HCT116 (cell line): ENCODE measurements at regions not wholly inside any gene's neighbourhood (a gene's known extent, or its start where the extent isn't known, plus 50 kb on each side); places are given as distances from the start of the nearest gene placed in this dataset.

Source experiments
- ATAC-seq: fragments of 200-7000 bp; cut with Tn5 transposase; 2 replicates; pipeline ENCODE4 v1.9.1; 2020; ENCODE audit warnings: mild to moderate bottlenecking, moderate library complexity
- BruUV-seq: library from RNA; stranded (reverse); fragments of 400-500 nt; replicated peaks from 2 replicates; lab custom pipeline; 2021; lab: Mats Ljungman, UMichigan
- CTCF ChIA-PET: fragments of 300-600 bp; sonication (Branson Sonifier 250); formaldehyde crosslinking; loops from one replicate; lab custom pipeline; 2021; ENCODE audit warnings: antibody characterized with exemption; lab: Charles Lee
- POLR2A ChIA-PET: fragments of 300-600, 350-600 bp; sonication (Branson Sonifier 250); formaldehyde crosslinking; loops from one replicate; lab custom pipeline; 2021; ENCODE audit warnings: antibody characterized with exemption; lab: Charles Lee
- RAD21 ChIA-PET, 2 experiments: fragments of 300-600 bp; sonication (Branson Sonifier 250); formaldehyde crosslinking; loops; one replicate each; lab custom pipeline; 2023; ENCODE audit warnings: low total read pairs in 2 of 2; ENCODE audit not compliant: uncharacterized antibody in 2 of 2, unreplicated experiment in 2 of 2, low non-redundant PET in 1 of 2; lab: Charles Lee
- DNase-seq: peaks from one replicate; pipeline ENCODE4 v3.0.0-alpha.2; 2010; ENCODE audit warnings: low read depth, low spot score
- H2AFZ ChIP-seq: fragments of 200-600 bp; shearing (Covaris generic), sonication (generic); 2 replicates; pipeline ENCODE4 v1.6.1; 2017; ENCODE audit warnings: low read depth, mixed run types, mixed read lengths, antibody characterized with exemption, low read length; ENCODE audit not compliant: poor library complexity, severe bottlenecking
- H3K27ac ChIP-seq: 2 replicates; pipeline ENCODE4 v1.5.1; 2012; ENCODE audit warnings: low read depth, low read length
- H3K27me3 ChIP-seq: fragments of 200-600 bp; sonication (generic); 2 replicates; pipeline ENCODE4 v1.6.1; 2016; ENCODE audit warnings: mixed run types, low read length, mixed read lengths; ENCODE audit not compliant: insufficient read depth
- H3K36me3 ChIP-seq, 2 experiments: fragments of 200-500 bp in 1 of 2; fragments of 200-600 bp in 1 of 2; sonication (Bioruptor generic) in 1 of 2; sonication (generic) in 1 of 2; 2 replicates each; pipeline versions ENCODE4 v1.5.1 to v1.6.1; 2014 to 2016; ENCODE audit warnings: low read length in 2 of 2, inconsistent platforms in 1 of 2, mixed read lengths in 1 of 2, mixed run types in 1 of 2; ENCODE audit not compliant: insufficient read depth in 2 of 2, control insufficient read depth in 1 of 2
- H3K4me1 ChIP-seq, 2 experiments: fragments of 200-600 bp in 1 of 2; sonication (generic) in 1 of 2; 2 replicates each; pipeline versions ENCODE4 v1.5.1 to v1.6.1; 2012 to 2017; ENCODE audit warnings: low read length in 2 of 2, inconsistent platforms in 1 of 2, mild to moderate bottlenecking in 1 of 2, mixed read lengths in 1 of 2, mixed run types in 1 of 2, moderate library complexity in 1 of 2; ENCODE audit not compliant: insufficient read depth in 2 of 2, control insufficient read depth in 1 of 2
- H3K4me2 ChIP-seq: fragments of 200-600 bp; sonication (generic); 2 replicates; pipeline ENCODE4 v1.6.1; 2017; ENCODE audit warnings: mixed run types, low read length, mixed read lengths
- H3K4me3 ChIP-seq, 2 experiments: fragments of 200-600 bp in 1 of 2; sonication (generic) in 1 of 2; replicated peaks in 1 of 2; 2 replicates each; pipeline ENCODE4 v1.5.1; 2011 to 2016; ENCODE audit warnings: low read length in 2 of 2, control low read depth in 1 of 2, low read depth in 1 of 2, mild to moderate bottlenecking in 1 of 2, mixed read lengths in 1 of 2, mixed run types in 1 of 2
- H3K79me2 ChIP-seq: fragments of 200-600 bp; sonication (generic); 2 replicates; pipeline ENCODE4 v1.6.1; 2017; ENCODE audit warnings: mild to moderate bottlenecking, mixed run types, low read length, moderate library complexity, mixed read lengths; ENCODE audit not compliant: insufficient read depth
- H3K9ac ChIP-seq: fragments of 200-600 bp; sonication (generic); 2 replicates; pipeline ENCODE4 v1.6.1; 2016; ENCODE audit warnings: low read length, mixed read lengths
- H3K9me2 ChIP-seq: fragments of 200-600 bp; sonication (generic), shearing (Covaris generic); 2 replicates; pipeline ENCODE4 v1.6.1; 2017; ENCODE audit warnings: mixed run types, mild to moderate bottlenecking, moderate library complexity; ENCODE audit not compliant: insufficient read depth
- H3K9me3 ChIP-seq, 2 experiments: fragments of 200-500 bp in 1 of 2; fragments of 200-600 bp in 1 of 2; sonication (Bioruptor generic) in 1 of 2; sonication (generic) in 1 of 2; 2 replicates each; pipeline ENCODE4 v1.6.1; 2014 to 2017; ENCODE audit warnings: low read length in 2 of 2, mixed read lengths in 2 of 2, inconsistent platforms in 1 of 2, low read depth in 1 of 2, mild to moderate bottlenecking in 1 of 2, mixed run types in 1 of 2, moderate library complexity in 1 of 2; ENCODE audit not compliant: control insufficient read depth in 1 of 2, insufficient read depth in 1 of 2
- H4K20me1 ChIP-seq: fragments of 200-600 bp; sonication (generic), shearing (Covaris generic); 2 replicates; pipeline ENCODE4 v1.6.1; 2017; ENCODE audit warnings: mixed run types, mild to moderate bottlenecking, moderate library complexity; ENCODE audit not compliant: insufficient read depth
- CBX3 ChIP-seq: IDR thresholded peaks from 2 replicates; pipeline ENCODE4 v1.6.1; 2012; ENCODE audit warnings: low read depth
- CEBPB ChIP-seq: IDR thresholded peaks from 2 replicates; pipeline ENCODE4 v1.6.1; 2012; ENCODE audit warnings: low read depth
- EGR1 ChIP-seq: IDR thresholded peaks from 2 replicates; pipeline ENCODE4 v1.6.1; 2012; ENCODE audit warnings: low read depth
- FOSL1 ChIP-seq: IDR thresholded peaks from 2 replicates; pipeline ENCODE4 v1.6.1; 2012; ENCODE audit warnings: low read depth
- JUND ChIP-seq: IDR thresholded peaks from 2 replicates; pipeline ENCODE4 v1.6.1; 2012
- POLR2A ChIP-seq: IDR thresholded peaks from 2 replicates; pipeline ENCODE4 v1.7.0; 2011; ENCODE audit warnings: borderline replicate concordance; ENCODE audit not compliant: insufficient read depth, insufficient read length; ENCODE audit errors: extremely low read depth
- SP1 ChIP-seq: IDR thresholded peaks from 2 replicates; pipeline ENCODE4 v1.6.1; 2012; ENCODE audit warnings: low read depth
- YY1 ChIP-seq: IDR thresholded peaks from 2 replicates; pipeline ENCODE4 v1.6.1; 2011; ENCODE audit warnings: low read length, low read depth, moderate library complexity, mild to moderate bottlenecking; ENCODE audit not compliant: insufficient replicate concordance; ENCODE audit errors: extremely low read depth
- ZNF274 ChIP-seq: fragments of 200-500 bp; sonication (Bioruptor generic); IDR thresholded peaks from 2 replicates; pipeline ENCODE4 v1.6.1; 2014; ENCODE audit warnings: mild to moderate bottlenecking, low read depth, low read length, inconsistent platforms
- intact Hi-C: fragments of 100-400 bp; cut with micrococcal nuclease; formaldehyde crosslinking; loops from 2 replicates; pipeline ENCODE4 v1.10.0; 2022
- TF ChIP-seq, protein P1 (sequence below): IDR thresholded peaks from 2 replicates; pipeline ENCODE4 v1.6.1; 2012
- TF ChIP-seq, protein P2 (sequence below), 3 experiments: fragments of 200-600 bp in 1 of 3; sonication (generic) in 1 of 3; IDR thresholded peaks in 2 of 3; conservative IDR thresholded peaks in 1 of 3; 2 replicates each; pipeline ENCODE4 v1.5.1; 2012 to 2017; ENCODE audit warnings: low read depth in 2 of 3, low read length in 2 of 3, antibody characterized with exemption in 1 of 3, borderline replicate concordance in 1 of 3, control low read depth in 1 of 3, mild to moderate bottlenecking in 1 of 3, mixed read lengths in 1 of 3, mixed run types in 1 of 3, moderate library complexity in 1 of 3; ENCODE audit not compliant: insufficient read depth in 1 of 3
- TF ChIP-seq, protein P3 (sequence below): IDR thresholded peaks from 2 replicates; pipeline ENCODE4 v1.6.1; 2011; ENCODE audit warnings: mild to moderate bottlenecking, low read length, moderate library complexity; ENCODE audit not compliant: insufficient replicate concordance; ENCODE audit errors: extremely low read depth

DNA sequence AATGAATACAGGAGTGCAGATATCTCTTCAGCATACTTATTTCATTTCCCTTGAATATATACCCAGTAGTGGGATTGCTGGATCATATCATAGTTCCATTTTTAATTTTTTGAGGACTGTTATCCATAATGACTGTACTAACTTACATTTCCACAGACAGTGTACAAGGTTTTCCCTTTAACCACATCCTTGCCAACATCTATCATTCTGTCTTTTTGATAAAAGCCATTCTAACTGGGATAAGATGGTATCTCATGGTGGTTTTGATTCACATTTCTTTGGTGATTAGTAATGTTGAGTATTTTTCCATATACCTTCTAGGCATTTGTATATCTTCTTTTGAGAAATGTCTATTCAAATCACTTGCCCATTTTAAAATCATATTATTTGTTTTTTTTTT lies 325.2 kb downstream of the CYP26B1 start:
- TF ChIP-seq CBX3 = no peak
- TF ChIP-seq, protein P1, sequence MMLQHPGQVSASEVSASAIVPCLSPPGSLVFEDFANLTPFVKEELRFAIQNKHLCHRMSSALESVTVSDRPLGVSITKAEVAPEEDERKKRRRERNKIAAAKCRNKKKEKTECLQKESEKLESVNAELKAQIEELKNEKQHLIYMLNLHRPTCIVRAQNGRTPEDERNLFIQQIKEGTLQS = no peak
- no peak for TF ChIP-seq FOSL1
- TF ChIP-seq SP1 = no peak
- TF ChIP-seq, protein P2, sequence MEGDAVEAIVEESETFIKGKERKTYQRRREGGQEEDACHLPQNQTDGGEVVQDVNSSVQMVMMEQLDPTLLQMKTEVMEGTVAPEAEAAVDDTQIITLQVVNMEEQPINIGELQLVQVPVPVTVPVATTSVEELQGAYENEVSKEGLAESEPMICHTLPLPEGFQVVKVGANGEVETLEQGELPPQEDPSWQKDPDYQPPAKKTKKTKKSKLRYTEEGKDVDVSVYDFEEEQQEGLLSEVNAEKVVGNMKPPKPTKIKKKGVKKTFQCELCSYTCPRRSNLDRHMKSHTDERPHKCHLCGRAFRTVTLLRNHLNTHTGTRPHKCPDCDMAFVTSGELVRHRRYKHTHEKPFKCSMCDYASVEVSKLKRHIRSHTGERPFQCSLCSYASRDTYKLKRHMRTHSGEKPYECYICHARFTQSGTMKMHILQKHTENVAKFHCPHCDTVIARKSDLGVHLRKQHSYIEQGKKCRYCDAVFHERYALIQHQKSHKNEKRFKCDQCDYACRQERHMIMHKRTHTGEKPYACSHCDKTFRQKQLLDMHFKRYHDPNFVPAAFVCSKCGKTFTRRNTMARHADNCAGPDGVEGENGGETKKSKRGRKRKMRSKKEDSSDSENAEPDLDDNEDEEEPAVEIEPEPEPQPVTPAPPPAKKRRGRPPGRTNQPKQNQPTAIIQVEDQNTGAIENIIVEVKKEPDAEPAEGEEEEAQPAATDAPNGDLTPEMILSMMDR (IDR thresholded peaks at IDR 0.05 in 2 of 3, conservative IDR thresholded peaks at IDR 0.05 in 1 of 3; ENCODE audit: borderline replicate concordance in 1 of 3, insufficient read depth in 1 of 3, low read depth in 2 of 3, low read length in 2 of 3) = no peak
- TF ChIP-seq YY1 = no peak
- TF ChIP-seq JUND = no peak
- TF ChIP-seq ZNF274 = no peak
- TF ChIP-seq EGR1 = no peak
- TF ChIP-seq, protein P3, sequence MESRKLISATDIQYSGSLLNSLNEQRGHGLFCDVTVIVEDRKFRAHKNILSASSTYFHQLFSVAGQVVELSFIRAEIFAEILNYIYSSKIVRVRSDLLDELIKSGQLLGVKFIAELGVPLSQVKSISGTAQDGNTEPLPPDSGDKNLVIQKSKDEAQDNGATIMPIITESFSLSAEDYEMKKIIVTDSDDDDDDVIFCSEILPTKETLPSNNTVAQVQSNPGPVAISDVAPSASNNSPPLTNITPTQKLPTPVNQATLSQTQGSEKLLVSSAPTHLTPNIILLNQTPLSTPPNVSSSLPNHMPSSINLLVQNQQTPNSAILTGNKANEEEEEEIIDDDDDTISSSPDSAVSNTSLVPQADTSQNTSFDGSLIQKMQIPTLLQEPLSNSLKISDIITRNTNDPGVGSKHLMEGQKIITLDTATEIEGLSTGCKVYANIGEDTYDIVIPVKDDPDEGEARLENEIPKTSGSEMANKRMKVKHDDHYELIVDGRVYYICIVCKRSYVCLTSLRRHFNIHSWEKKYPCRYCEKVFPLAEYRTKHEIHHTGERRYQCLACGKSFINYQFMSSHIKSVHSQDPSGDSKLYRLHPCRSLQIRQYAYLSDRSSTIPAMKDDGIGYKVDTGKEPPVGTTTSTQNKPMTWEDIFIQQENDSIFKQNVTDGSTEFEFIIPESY = no peak
- TF ChIP-seq CEBPB = no peak
- TF ChIP-seq POLR2A = no peak
- TF ChIP-seq, all 23 proteins: peak for 0
- H3K4me3 ChIP-seq = no peak overlapping the region
- RAD21 ChIA-PET = no interaction called here
- H4K20me1 ChIP-seq = no peaks in the 10 kb centered on the region
- H3K27ac ChIP-seq = no peak overlapping the region
- CTCF ChIA-PET = no interaction called here
- H2AFZ ChIP-seq = no peak overlapping the region
- H3K4me2 ChIP-seq = no peak overlapping the region
- POLR2A ChIA-PET = no interaction called here
- no peaks in the 10 kb centered on the region for H3K9me3 ChIP-seq
- no peak for DNase-seq
- H3K27me3 ChIP-seq = no peaks in the 10 kb centered on the region
- intact Hi-C loops = no loop called here
- H3K9me2 ChIP-seq = no peaks in the 10 kb centered on the region
- no peaks in the 10 kb centered on the region for H3K4me1 ChIP-seq
- no peak overlapping the region for H3K9ac ChIP-seq
- no peak for ATAC-seq
- H3K36me3 ChIP-seq = no peaks in the 10 kb centered on the region
- BruUV-seq = no TSS peak
- no peaks in the 10 kb centered on the region for H3K79me2 ChIP-seq
